ENCODE measurements at regions not wholly inside any gene's neighbourhood (a gene's known extent, or its start where the extent isn't known, plus 50 kb on each side); places are given as distances from the start of the nearest gene placed in this dataset.

GRCh38 chr2:104406261-104406726 lies 447.6 kb upstream of the POU3F3 start:
- TF ChIP-seq, protein P1, sequence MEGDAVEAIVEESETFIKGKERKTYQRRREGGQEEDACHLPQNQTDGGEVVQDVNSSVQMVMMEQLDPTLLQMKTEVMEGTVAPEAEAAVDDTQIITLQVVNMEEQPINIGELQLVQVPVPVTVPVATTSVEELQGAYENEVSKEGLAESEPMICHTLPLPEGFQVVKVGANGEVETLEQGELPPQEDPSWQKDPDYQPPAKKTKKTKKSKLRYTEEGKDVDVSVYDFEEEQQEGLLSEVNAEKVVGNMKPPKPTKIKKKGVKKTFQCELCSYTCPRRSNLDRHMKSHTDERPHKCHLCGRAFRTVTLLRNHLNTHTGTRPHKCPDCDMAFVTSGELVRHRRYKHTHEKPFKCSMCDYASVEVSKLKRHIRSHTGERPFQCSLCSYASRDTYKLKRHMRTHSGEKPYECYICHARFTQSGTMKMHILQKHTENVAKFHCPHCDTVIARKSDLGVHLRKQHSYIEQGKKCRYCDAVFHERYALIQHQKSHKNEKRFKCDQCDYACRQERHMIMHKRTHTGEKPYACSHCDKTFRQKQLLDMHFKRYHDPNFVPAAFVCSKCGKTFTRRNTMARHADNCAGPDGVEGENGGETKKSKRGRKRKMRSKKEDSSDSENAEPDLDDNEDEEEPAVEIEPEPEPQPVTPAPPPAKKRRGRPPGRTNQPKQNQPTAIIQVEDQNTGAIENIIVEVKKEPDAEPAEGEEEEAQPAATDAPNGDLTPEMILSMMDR (IDR thresholded peaks at IDR 0.05 in 2 of 3, conservative IDR thresholded peaks at IDR 0.05 in 1 of 3; ENCODE audit: borderline replicate concordance in 1 of 3, insufficient read depth in 1 of 3, low read depth in 2 of 3, low read length in 2 of 3) = no peak
- TF ChIP-seq YY1 (IDR thresholded peaks at IDR 0.05; ENCODE audit: extremely low read depth, insufficient replicate concordance, low read depth, low read length) = no peak
